Endothelial cell of umbilical vein (primary cell): ENCODE measurements at regions not wholly inside any gene's neighbourhood (a gene's known extent, or its start where the extent isn't known, plus 50 kb on each side); places are given as distances from the start of the nearest gene placed in this dataset.

Experiments used
- JUN ChIP-seq: IDR thresholded peaks from 2 replicates; pipeline ENCODE4 v1.6.1; 2011; ENCODE audit warnings: borderline replicate concordance, low read depth; ENCODE audit not compliant: insufficient read length, insufficient read depth
- TF ChIP-seq, protein P1 (sequence below), 2 donors: IDR thresholded peaks; 1 replicate in 1 of 2; 2 replicates in 1 of 2; pipeline ENCODE4 v1.5.1; 2011; ENCODE audit warnings: low read length in 2 of 2, mild to moderate bottlenecking in 2 of 2, moderate library complexity in 2 of 2, control low read depth in 1 of 2, inconsistent platforms in 1 of 2, low read depth in 1 of 2; ENCODE audit not compliant: insufficient read depth in 1 of 2; ENCODE audit errors: extremely low read depth in 1 of 2

DNA sequence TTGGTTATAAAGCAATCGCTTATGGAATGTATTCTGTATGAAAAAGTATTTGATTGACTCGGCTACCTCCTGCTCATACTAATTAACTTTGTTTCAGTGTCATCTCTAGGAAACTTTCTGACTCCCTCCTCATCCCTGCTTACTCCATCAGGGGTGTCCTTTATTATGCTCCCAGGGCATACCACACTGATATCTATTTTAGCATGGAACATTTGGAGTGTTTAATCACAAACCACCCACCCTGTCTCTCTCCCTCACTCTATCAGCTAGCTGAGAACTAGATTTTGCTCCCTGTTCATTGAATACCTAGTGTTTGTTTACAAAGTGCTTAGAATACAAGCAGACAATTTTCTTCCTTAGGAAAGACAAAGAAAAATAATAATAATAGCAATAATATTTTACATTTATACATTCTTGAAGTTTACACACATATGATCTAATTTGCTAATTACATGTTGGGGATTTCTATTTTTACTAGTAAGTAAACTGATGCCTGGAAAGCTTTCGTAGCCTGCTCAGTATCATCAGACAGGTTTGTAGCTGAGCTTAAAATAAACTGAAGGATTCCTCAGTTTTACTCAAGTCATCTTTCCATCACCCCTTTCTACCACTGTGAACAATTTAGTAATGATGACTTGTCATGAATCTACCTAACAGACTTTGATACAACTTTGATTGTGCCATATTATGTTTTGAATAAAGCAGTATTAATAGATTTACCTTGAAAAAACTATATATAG lies 811.4 kb upstream of the HS3ST1 start:
- no peak for TF ChIP-seq JUN
- TF ChIP-seq, protein P1, sequence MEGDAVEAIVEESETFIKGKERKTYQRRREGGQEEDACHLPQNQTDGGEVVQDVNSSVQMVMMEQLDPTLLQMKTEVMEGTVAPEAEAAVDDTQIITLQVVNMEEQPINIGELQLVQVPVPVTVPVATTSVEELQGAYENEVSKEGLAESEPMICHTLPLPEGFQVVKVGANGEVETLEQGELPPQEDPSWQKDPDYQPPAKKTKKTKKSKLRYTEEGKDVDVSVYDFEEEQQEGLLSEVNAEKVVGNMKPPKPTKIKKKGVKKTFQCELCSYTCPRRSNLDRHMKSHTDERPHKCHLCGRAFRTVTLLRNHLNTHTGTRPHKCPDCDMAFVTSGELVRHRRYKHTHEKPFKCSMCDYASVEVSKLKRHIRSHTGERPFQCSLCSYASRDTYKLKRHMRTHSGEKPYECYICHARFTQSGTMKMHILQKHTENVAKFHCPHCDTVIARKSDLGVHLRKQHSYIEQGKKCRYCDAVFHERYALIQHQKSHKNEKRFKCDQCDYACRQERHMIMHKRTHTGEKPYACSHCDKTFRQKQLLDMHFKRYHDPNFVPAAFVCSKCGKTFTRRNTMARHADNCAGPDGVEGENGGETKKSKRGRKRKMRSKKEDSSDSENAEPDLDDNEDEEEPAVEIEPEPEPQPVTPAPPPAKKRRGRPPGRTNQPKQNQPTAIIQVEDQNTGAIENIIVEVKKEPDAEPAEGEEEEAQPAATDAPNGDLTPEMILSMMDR (IDR thresholded peaks at IDR 0.05; ENCODE audit: extremely low read depth in 1 of 2, insufficient read depth in 1 of 2, low read depth in 1 of 2, low read length in 2 of 2), result no peak
